B cell (primary cell): ENCODE measurements at regions not wholly inside any gene's neighbourhood (a gene's known extent, or its start where the extent isn't known, plus 50 kb on each side); places are given as distances from the start of the nearest gene placed in this dataset.

Source experiments
- ATAC-seq: fragments of 200-7000 bp; cut with Tn5 transposase; one replicate; pipeline ENCODE4 v1.10.0; 2021; ENCODE audit warnings: low read depth, mild to moderate bottlenecking, moderate number of reproducible peaks, moderate library complexity
- CTCF ChIA-PET: fragments of 350-600 bp; sonication (Branson Sonifier 250); formaldehyde crosslinking; loops from one replicate; lab custom pipeline; 2021; ENCODE audit warnings: antibody characterized with exemption, inconsistent platforms; lab: Charles Lee
- POLR2A ChIA-PET: fragments of 350-600 bp; sonication (Branson Sonifier 250); formaldehyde crosslinking; loops from one replicate; lab custom pipeline; 2021; ENCODE audit warnings: antibody characterized with exemption; lab: Charles Lee
- DNase-seq: peaks from one replicate; pipeline ENCODE4 v3.0.0; 2013
- H2AFZ ChIP-seq: 2 replicates; pipeline ENCODE4 v1.6.1; 2012; ENCODE audit warnings: mild to moderate bottlenecking, low read depth, low read length; ENCODE audit not compliant: insufficient read depth, poor library complexity, severe bottlenecking
- H3K27ac ChIP-seq, 2 donors: 1 replicate in 1 of 2; 2 replicates in 1 of 2; pipeline ENCODE4 v1.5.1; 2012 to 2013; ENCODE audit warnings: low read length in 2 of 2, mild to moderate bottlenecking in 2 of 2, moderate library complexity in 1 of 2
- H3K27me3 ChIP-seq, 4 experiments: fragments of 200-600 bp in 1 of 4; sonication (generic) in 1 of 4; replicated peaks in 1 of 4; 1 replicate in 2 of 4; 2 replicates in 2 of 4; pipeline versions ENCODE4 v1.6.1 to v1.7.0; 2013 to 2016; ENCODE audit warnings: low read length in 3 of 4, mild to moderate bottlenecking in 2 of 4, mixed read lengths in 1 of 4, moderate library complexity in 1 of 4; ENCODE audit not compliant: insufficient read depth in 4 of 4, control insufficient read depth in 3 of 4; ENCODE audit errors: control extremely low read depth in 1 of 4
- H3K36me3 ChIP-seq, 2 experiments: replicated peaks in 1 of 2; 1 replicate in 1 of 2; 2 replicates in 1 of 2; pipeline versions ENCODE4 v1.6.1 to v1.7.1; 2013; ENCODE audit warnings: low read length in 1 of 2; ENCODE audit not compliant: insufficient read depth in 2 of 2, control insufficient read depth in 1 of 2; ENCODE audit errors: control extremely low read depth in 1 of 2, extremely low read depth in 1 of 2
- H3K4me1 ChIP-seq, 2 donors: fragments of 200-600 bp in 1 of 2; sonication (generic) in 1 of 2; 1 replicate in 1 of 2; 2 replicates in 1 of 2; pipeline versions ENCODE4 v1.5.1 to v1.6.1; 2013 to 2017; ENCODE audit warnings: low read length in 2 of 2; ENCODE audit not compliant: control insufficient read depth in 2 of 2, insufficient read depth in 2 of 2
- H3K4me2 ChIP-seq: replicated peaks from 2 replicates; pipeline ENCODE3; 2012; ENCODE audit warnings: mild to moderate bottlenecking, low read depth, low read length; ENCODE audit not compliant: poor library complexity, severe bottlenecking
- H3K4me3 ChIP-seq, 5 experiments: fragments of 200-600 bp in 1 of 5; sonication (generic) in 1 of 5; 1 replicate in 3 of 5; 2 replicates in 2 of 5; pipeline versions ENCODE4 v1.5.1 to v1.7.0; 2011 to 2016; ENCODE audit warnings: low read length in 4 of 5, mild to moderate bottlenecking in 4 of 5, low read depth in 2 of 5, control low read depth in 1 of 5, moderate library complexity in 1 of 5; ENCODE audit not compliant: insufficient read depth in 1 of 5; ENCODE audit errors: control extremely low read depth in 1 of 5, extremely low read depth in 1 of 5
- H3K79me2 ChIP-seq: fragments of 200-600 bp; sonication (generic); one replicate; pipeline ENCODE4 v1.6.0; 2016; ENCODE audit warnings: low read length; ENCODE audit not compliant: control insufficient read depth, insufficient read depth
- H3K9ac ChIP-seq: fragments of 200-600 bp; sonication (generic); 2 replicates; pipeline ENCODE4 v1.6.1; 2017; ENCODE audit warnings: mild to moderate bottlenecking, low read length, moderate library complexity
- H3K9me3 ChIP-seq, 3 donors: one replicate each; pipeline versions ENCODE4 v1.6.1 to v1.7.1; 2013; ENCODE audit warnings: low read length in 2 of 3; ENCODE audit not compliant: control insufficient read depth in 2 of 3, insufficient read depth in 1 of 3; ENCODE audit errors: control extremely low read depth in 1 of 3
- H4K20me1 ChIP-seq: 2 replicates; pipeline ENCODE4 v1.6.0; 2012; ENCODE audit warnings: mild to moderate bottlenecking, low read length; ENCODE audit not compliant: insufficient read depth, control insufficient read depth, poor library complexity, severe bottlenecking
- H3K27ac Mint-ChIP-seq: one replicate; pipeline ENCODE4 v1.8.0; 2021; ENCODE audit warnings: mixed read lengths
- H3K27me3 Mint-ChIP-seq: one replicate; pipeline ENCODE4 v1.8.0; 2021; ENCODE audit warnings: mixed read lengths
- H3K4me1 Mint-ChIP-seq: one replicate; pipeline ENCODE4 v1.8.0; 2021; ENCODE audit warnings: mixed read lengths
- H3K4me3 Mint-ChIP-seq: one replicate; pipeline ENCODE4 v1.8.0; 2021; ENCODE audit warnings: mixed read lengths
- H3K9me3 Mint-ChIP-seq: one replicate; pipeline ENCODE4 v1.8.0; 2022; ENCODE audit warnings: mixed read lengths; ENCODE audit not compliant: insufficient read depth
- CTCF ChIP-seq: fragments of 200-600 bp; IDR thresholded peaks from one replicate; pipeline ENCODE4 v1.8.0; 2022; ENCODE audit warnings: antibody characterized with exemption, mild to moderate bottlenecking
- EZH2 ChIP-seq: IDR thresholded peaks from 2 replicates; pipeline ENCODE4 v1.6.1; 2012; ENCODE audit warnings: borderline replicate concordance, low read depth, mild to moderate bottlenecking, moderate library complexity, low read length; ENCODE audit not compliant: insufficient read depth, poor library complexity, severe bottlenecking
- WGBS: methylation state at CpG from one replicate; pipeline ENCODE4 v1.1.5; 2013; ENCODE audit warnings: missing lambda C conversion rate; ENCODE audit not compliant: insufficient coverage; 5-methylcytosine and 5-hydroxymethylcytosine counted together
- intact Hi-C: fragments of 100-400 bp; cut with micrococcal nuclease; formaldehyde crosslinking; loops from one replicate; pipeline ENCODE4 v1.10.0; 2022

GRCh38 chr4:175540151-175540550 lies 271.9 kb downstream of the GPM6A start:
- no CpG with 5 or more reads among the region's 1 CpG for WGBS
- H3K9me3 ChIP-seq, result peaks cover 0 to 5% (median 0%) of the 10 kb centered on the region in 3 donors
- Mint-ChIP-seq H3K4me1 (peaks cover 2% of the 10 kb centered on the region), H3K4me3 (no peak overlapping the region), H3K27ac (no peak overlapping the region), H3K27me3 (no peaks in the 10 kb centered on the region), H3K9me3 (no peaks in the 10 kb centered on the region)
- CTCF ChIA-PET, result no interaction called here
- H4K20me1 ChIP-seq, result no peaks in the 10 kb centered on the region
- H3K27me3 ChIP-seq, result no peaks in the 10 kb centered on the region
- no peaks in the 10 kb centered on the region for H3K4me1 ChIP-seq
- POLR2A ChIA-PET, result no interaction called here
- TF ChIP-seq EZH2 (no peak), CTCF (no peak)
- no peak for ATAC-seq
- H3K36me3 ChIP-seq, result no peaks in the 10 kb centered on the region
- no peak overlapping the region for H3K9ac ChIP-seq
- no peak overlapping the region for H3K4me3 ChIP-seq
- DNase-seq, result no peak
- no peak overlapping the region for H3K4me2 ChIP-seq
- intact Hi-C loops, result no loop called here
- no peaks in the 10 kb centered on the region for H3K79me2 ChIP-seq
- no peak overlapping the region for H3K27ac ChIP-seq
- H2AFZ ChIP-seq, result no peak overlapping the region

- ChIA-PET CTCF (no interaction called here), POLR2A (no interaction called here)
- intact Hi-C loops, result no loop called here
- no peaks in the 10 kb centered on the region for H3K79me2 ChIP-seq
- Mint-ChIP-seq H3K27me3 (no peaks in the 10 kb centered on the region), H3K27ac (no peak overlapping the region), H3K4me3 (no peak overlapping the region), H3K4me1 (peaks cover 2% of the 10 kb centered on the region), H3K9me3 (no peaks in the 10 kb centered on the region)
- no peak overlapping the region for H3K9ac ChIP-seq
- no peak for TF ChIP-seq CTCF
- TF ChIP-seq EZH2, result no peak
- no peak for ATAC-seq
- DNase-seq, result no peak
- H3K4me1 ChIP-seq, result no peaks in the 10 kb centered on the region
- no peaks in the 10 kb centered on the region for H3K36me3 ChIP-seq
- no peak overlapping the region for H2AFZ ChIP-seq
- H3K27me3 ChIP-seq, result no peaks in the 10 kb centered on the region
- no peak overlapping the region for H3K27ac ChIP-seq
- H4K20me1 ChIP-seq, result no peaks in the 10 kb centered on the region
- H3K9me3 ChIP-seq, result peaks cover 0 to 5% (median 0%) of the 10 kb centered on the region in 3 donors
- no peak overlapping the region for H3K4me3 ChIP-seq
- no peak overlapping the region for H3K4me2 ChIP-seq
- WGBS, result 81% methylated on average over 7 of the region's 7 CpGs
Measured at GRCh38 chr4:175540732-175541131, 271.3 kb downstream of the GPM6A start.
